GM21423 (cell line): ENCODE measurements at regions not wholly inside any gene's neighbourhood (a gene's known extent, or its start where the extent isn't known, plus 50 kb on each side); places are given as distances from the start of the nearest gene placed in this dataset.
"Not testable (repeated sequence)": the region's sequence is repeated elsewhere in the genome, so short reads cannot be mapped to it uniquely, and the experiment has no call there.

Experiments
- ATAC-seq: cut with Tn5 transposase; IDR thresholded peaks from one replicate; pipeline ENCODE4 v1.9.1; 2021; ENCODE audit warnings: mild to moderate bottlenecking, moderate library complexity; ENCODE audit not compliant: unreplicated experiment

DNA sequence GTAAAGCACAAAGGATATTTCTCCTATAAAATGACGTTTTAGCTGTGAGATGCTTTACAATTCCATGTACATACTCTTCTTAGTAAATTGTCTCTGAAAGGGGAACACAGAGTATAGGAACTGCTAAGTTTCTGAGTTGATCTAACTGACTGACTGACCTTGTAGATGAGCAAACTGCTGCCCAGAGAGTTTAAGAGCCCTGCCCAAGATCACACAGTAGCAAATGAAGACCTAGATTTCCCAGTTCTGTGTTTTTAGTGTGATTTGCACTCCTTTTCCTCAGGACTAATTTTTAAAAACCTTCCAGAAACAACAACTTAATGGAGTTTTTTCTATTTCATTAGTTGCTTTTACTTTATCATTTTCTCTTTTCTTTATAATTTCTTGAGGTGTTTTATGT is 247.7 kb downstream of the PDCD6IP start:
- ATAC-seq: no peak

DNA sequence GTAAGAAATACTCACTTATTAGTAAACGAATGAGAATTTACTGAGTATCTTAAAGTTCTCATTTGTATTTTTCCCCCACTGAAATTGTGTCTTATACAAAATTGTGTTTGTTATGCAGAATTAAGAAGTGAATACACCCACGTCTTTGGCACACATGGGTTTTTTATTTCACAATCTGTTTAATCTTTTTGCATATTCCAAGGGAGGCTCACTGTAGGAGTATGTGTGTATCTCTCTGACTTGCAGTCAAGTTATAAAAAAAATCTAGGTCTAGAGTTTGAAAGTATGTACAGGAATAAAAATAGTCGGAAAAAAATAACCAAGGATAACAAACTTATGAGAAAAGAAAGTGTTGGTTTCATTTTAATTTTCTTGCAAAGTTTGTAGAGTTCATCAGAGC is 255.2 kb downstream of the PDCD6IP start:
- ATAC-seq: no peak

DNA sequence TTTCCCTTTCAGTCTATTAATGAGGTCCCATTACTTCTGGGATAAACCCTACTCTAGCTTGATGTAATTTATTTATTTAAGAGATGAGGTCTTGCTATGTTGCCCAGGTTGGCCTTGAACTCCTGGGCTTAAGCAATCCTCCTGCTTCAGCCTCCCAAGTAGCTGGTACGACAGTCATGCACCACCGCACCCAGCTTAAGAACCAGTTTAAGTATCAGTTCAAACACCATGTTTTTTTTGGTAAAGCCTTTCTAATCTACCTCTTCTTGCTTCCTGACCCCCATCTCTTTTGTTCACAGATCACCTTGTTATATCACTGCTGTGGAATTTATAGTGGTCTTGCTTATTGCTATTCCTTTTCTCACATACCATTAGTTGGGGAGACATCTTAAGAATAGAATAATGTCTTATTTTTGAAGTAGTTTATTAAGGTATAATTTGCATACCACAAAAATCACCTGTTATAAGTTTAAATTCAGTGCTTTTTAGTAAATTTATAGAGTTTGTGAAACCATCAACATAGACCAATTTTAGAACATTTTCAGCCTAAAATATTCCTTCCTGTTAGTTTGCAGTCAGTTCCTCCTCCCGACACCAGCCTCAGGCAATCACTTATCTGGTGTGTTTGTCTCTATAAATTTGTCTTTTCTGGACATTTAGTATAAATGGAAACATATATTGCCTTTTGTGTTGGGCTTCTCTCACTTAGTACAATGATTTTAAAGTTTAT is 257.9 kb downstream of the PDCD6IP start:
- peak; percentile 18 for ATAC-seq

DNA sequence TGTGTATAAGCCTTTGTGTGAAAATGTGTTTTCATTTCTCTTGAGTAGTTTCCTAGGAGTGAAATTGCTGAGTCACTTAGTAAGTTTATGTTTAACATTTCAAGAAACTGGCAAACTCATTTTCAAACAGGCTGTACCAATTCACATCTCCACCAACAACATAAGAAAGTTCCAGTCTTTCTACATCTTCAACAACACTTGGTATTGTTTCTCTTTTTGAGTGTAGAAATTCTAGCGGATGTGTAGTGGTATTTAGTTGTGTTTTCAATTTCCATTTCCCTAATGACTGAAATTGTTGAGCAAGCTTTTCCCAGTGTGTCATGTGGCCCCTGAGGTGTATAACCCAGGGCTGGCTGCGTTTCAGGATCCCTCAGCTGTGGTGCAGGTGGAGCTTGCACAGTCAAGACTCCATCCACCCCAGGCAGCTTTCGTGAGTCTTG is 258.5 kb downstream of the PDCD6IP start:
- ATAC-seq: peak; percentile 93

DNA sequence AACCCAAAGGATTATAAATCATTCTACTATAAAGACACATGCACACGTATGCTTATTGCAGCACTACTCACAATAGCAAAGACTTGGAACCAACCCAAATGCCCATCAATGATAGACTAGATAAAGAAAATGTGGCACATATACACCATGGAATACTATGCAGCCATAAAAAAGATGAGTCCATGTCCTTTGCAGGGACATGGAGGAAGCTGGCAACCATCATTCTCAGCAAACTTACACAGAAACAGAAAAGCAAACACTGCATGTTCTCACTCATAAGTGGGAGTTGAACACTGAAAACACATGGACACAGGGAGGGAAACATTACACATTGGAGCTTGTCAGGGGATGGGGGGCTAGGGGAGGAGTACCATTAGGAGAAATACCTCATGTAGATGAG is 262.6 kb downstream of the PDCD6IP start:
- not testable (repeated sequence) for ATAC-seq

DNA sequence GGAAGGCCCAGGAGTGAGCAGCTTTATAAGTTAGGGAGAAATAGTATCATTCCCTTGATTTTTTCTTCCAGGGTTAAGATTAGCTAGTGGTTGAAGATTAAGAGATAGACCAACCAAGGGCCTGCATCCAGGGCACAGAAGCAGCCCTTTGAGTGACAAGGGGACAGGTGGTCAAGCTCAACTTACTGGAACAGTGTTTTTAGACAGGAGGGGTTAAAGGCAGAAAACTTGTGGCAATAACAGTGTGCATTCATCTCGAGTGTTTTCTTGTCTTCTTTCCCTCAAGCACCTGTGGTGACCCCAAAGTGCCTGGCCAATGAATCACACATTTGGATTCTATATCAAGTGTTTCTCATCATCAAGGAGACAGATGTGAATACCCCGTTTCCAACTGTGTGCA is 267.5 kb downstream of the PDCD6IP start:
- ATAC-seq: no peak

DNA sequence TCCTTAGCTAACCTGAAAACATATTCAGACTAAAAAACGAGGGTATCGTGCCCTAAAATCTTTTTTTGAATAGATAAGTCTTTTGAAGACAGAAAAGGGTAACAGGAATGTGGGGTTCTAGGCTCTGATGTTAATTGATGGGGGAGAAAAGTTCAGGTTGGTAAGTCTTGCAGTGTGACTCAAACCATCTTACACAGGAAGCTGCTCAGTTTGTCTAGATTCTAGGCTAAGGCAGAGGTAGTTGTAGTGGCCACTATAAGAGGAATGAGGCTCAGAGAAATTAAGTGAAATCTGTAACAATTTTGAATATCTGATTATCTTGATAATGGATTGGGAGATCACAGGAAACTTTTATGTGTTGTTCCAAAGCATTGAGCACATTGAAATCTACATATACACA is 267.9 kb downstream of the PDCD6IP start:
- ATAC-seq: no peak

DNA sequence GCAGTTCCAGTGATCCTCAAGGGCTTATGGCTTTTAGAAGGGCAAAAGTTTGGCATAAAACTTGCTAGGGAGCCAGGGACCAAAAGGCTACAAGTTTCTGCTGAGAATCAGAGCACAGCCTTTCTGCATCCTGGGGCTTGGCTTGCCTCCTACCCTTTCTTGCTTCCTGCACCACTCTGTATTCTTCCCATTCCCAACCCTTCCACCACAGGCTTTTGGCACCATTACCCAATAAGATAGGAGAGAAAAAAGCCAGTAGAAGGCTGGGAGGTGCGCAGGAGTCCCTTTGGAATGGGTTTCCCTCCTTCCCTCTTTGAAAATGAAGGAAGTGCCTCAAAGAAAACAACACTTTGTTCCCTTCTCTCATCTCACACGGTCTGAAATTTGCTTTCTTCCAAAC is 268.6 kb downstream of the PDCD6IP start:
- ATAC-seq: no peak

DNA sequence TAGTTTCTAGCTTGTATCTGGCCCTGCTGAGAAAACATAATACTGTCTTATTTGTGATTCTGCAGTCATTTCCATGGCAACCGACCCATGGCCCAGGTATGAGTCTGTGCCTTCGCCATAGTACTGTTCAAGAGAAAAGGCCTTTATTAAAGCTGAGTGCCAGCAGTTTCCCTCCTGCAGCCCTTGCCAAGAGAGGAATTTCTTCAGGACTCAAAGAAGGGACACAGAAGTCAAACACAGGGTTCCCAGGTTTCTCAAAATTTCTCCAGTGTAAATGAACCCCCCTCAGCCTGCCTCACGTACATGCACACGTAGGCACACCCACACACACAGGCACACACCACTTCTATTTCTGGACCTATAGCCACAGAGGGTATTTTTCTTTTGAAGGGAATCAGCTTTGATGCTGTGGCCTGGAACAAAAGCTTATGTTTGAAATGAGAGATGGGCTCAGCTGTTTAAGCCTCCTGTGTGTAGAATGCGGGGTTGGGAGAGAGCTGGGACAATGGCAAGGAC is 269.2 kb downstream of the PDCD6IP start:
- ATAC-seq: no peak

DNA sequence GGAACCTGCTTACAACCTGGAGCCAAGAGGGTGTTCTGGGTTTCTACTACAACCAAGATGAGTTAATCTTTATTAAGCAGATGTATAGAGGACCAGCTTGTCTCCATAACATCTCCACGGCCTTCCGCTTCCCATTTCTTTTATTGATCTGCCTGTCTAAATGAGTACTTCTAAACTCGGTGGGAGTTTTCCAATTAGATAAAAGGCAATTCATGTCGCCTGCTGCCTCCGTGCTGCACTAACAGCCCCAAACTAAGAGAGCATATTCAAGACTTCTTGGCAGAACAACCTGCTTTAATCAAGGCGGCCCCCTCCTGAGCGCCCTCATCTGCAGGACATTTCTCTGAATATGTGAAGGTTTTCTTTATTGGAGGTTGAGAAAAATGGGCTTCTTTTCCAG is 270.1 kb downstream of the PDCD6IP start:
- no peak for ATAC-seq

DNA sequence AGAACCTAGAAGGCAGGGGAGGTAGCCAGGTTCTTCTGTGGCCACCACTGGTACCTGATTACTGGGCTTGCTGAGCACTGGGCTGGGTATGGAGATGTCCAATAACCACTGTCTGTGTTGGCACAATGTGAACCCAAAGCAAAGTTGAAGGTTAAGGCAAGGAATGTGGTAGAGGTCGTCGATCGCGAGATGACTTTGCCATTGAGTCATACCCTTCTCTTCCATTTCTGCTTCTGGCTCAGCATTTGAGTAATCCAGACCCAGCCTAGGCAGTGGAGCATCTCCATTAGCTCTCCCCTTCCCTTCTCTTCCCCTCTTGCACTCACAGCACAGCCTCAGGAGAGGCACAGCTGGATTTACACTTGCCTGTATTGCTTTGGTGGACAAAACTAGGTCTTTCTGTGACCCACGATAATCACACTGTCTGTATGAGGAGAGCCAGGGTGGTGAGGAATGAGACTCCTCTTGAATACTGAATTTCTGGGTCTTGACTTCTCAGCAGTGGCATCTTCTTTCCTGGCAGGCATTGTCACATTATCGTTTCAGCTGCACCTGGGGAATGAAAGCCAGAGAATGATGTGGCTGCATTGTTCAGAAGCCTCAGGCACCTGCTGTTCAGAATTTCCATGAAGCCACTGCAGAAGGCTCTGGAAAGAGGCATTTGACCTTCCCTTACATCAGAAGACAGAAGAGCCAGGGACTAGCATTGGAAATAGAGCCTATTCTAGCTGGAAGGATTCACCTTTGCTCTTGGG is 272.6 kb downstream of the PDCD6IP start:
- ATAC-seq: no peak

DNA sequence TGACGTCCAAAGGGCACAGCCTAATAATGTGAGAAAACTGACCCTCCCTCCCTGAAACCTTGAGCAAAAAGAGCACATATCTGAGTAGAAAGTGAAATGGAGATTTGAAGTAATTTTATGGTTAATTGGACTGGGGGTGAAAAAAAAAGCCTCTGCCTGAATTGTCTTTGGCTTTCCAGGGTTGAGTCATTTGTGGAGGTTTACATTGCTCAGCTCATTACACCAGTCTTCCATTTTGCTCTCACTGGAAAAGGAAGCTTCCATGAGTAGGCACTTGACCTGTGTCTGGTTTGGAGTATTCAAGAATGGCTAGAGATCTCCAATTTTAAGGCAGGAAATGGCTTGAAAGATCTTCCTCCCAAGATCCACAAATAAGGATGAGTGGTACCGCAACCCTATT is 273.9 kb downstream of the PDCD6IP start:
- no peak for ATAC-seq

DNA sequence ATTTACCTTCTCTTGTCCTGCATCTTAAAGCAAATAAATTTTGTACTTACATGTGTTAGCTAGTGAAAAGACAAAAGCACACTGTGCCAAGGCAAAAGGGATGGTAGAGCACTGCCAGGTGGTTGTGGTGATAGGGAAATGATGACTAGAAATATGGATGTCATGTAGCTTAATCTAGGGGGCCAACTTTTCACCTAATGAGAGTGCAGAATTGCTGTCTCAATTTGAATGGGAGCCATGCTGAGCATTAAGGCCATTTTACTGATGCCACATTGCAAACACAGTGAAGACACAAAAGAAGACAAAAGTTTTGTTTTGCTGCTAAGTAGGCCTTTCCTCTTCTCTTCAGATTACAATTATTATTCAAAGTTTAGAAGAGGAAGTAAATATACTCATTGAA is 274.7 kb downstream of the PDCD6IP start:
- ATAC-seq: peak; percentile 10

DNA sequence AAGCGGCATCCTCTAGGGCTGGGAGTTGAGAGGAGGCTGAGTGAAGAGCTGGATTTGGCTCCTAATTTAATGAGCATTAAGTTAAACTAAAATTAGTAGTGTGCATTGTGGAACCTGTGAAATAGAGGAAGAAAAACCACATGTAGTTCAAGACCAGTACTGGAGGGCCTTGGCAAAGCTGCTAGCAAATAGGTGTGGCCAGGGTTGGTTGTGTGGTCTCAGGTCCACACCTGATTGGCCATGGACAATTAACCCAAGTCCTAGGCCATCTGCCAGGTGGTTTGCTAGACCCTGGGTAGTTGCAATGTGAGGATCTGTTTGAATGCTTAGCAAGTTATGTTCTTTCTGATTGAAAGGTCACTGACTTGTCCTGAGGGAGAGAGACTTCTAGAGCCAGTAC is 275.5 kb downstream of the PDCD6IP start:
- ATAC-seq: peak; percentile 43

DNA sequence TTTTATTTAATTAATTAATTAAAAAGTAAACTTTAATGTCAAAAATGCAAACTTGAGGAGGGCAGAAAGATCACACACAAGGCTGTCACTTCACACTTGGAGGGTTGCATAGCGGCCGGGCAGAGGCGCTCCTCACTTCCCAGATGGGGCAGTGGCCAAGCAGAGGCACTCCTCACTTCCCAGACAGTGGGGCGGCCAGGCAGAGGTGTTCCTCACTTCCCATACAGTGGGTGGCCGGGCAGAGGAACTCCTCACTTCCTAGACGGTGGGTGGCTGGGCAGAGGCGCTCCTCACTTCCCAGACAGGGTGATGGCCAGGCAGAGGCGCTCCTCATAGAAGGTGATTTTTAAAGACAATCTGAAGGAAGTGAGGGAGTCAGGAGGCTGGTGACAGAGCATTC is 277.5 kb downstream of the PDCD6IP start:
- ATAC-seq: no peak

DNA sequence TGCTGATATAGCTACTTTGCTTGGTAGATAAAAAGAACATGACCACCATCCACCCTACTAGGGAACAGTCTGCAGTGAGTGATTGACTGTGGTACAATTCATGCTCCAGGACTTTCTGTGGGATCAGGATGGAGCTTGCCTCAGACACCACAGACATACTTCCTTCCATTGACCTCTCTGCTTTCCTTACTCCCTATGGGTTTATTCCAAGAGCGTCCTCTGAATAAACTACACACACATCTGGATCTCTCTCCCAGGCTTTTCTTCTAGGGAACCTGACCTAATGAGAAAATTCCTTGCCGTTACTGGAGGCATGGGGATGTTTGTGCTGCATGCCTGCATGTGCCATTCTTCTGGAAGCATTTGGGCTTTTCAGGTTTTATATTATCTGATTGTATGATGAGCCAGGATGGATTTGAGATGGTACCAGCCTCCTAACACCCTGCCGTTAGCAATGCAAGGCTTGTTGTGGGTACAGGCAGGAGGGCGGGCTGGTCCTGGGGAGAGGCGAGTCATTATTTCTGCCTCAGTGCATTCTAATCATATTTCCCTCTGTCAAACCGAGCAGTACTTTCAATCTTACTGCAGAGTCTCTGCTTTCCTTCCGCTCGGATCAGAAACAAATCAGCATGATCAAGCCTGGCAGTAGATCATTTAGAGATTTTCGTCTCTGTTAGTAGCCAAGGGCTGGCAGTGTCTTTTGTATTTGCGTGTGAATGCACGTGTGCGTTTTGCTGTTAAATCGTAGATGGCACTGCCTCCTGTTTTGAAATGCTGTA is 279.2 kb downstream of the PDCD6IP start:
- ATAC-seq: no peak

DNA sequence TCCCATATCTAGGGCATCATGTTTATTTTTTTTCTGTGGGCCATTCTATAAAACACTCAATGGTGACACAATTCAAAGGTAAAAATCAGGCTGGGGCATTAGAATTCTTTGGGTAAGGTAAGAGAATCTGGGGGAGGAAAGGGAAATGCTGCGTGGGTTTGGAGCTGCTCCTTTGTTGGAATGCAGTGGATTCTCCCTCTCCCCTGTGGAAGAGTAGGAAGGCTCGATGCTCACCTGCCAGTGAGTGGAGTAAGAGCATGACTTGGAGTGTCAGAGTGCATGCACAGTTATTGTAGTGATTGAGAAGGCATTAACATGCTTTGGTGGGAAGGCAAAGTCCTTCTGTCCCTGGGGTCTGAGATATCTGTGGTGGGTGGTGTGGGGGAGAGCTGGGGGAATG is 280.0 kb downstream of the PDCD6IP start:
- ATAC-seq: no peak

DNA sequence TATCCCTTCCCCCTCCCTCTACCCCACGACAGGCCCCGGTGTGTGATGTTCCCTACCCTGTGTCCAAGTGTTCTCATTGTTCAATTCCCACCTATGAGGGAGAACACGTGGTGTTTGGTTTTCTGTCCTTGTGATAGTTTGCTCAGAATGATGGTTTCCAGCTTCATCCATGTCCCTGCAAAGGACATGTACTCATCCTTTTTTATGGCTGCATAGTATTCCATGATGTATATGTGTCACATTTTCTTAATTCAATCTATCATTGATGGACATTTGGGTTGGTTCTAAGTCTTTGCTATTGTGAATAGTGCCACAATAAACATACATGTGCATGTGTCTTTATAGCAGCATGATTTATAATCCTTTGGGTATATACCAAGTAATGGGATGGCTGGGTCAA is 281.4 kb downstream of the PDCD6IP start:
- not testable (repeated sequence) for ATAC-seq

DNA sequence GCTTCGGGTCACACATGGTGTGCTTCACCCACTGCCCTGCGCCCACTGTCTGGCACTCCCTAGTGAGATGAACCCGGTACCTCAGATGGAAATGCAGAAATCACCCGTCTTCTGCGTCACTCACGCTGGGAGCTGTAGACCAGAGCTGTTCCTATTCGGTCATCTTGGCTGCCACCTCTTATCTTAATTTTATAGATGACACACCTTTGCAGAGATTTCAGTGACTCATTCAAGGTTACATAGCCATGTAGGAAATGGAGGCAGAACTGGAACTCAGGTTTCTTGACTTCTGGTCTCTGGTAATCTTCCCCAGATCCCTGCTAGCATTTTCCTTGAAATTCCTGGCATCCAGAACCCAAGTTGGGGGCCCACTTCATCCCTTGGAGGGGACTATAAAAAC is 291.9 kb downstream of the PDCD6IP start:
- ATAC-seq: not testable (repeated sequence)

DNA sequence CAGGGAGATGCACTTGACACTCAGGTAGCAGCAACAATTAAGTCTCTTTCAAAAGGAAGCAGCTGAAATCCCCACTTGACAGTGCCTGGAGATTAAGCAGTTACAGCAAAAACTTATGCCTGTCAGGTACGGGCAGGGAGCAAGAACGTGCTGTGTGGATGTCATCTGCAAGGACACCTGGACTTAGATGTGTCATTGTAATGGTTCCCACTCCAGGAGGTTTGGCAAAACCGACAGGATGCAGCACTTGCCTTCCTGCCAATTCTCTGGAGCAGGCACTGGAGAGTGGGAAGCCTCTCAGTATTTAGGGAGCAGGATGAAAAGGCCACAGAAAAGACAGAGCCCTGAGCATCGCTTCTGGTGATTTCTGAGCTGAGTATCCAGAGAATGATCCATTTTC is 292.4 kb downstream of the PDCD6IP start:
- ATAC-seq: no peak

DNA sequence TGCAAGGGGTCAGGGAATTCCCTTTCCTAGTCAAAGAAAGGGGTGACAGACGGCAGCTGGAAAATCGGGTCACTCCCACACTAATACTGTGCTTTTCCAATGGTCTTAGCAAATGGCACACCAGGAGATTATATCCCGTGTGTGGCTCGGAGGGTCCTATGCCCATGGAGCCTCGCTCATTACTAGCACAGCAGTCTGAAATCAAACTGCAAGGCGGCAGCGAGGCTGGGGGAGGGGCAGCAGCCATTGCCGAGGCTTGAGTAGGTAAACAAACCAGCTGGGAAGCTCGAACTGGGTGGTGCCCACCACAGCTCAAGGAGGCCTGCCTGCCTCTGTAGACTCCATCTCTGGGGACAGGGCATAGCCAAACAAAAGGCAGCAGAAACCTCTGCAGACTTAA is 295.9 kb downstream of the PDCD6IP start:
- ATAC-seq: not testable (repeated sequence)
